AG04450 (cell line): ENCODE measurements at regions not wholly inside any gene's neighbourhood (a gene's known extent, or its start where the extent isn't known, plus 50 kb on each side); places are given as distances from the start of the nearest gene placed in this dataset.

ENCODE experiments used
- CTCF ChIA-PET: fragments of 300-600, 350-600 bp; formaldehyde crosslinking; extraction: SDS; loops from one replicate; lab custom pipeline; 2022; ENCODE audit warnings: antibody characterized with exemption, inconsistent platforms; lab: Charles Lee
- POLR2A ChIA-PET: fragments of 350-600 bp; formaldehyde crosslinking; extraction: SDS; loops from one replicate; lab custom pipeline; 2021; ENCODE audit warnings: antibody characterized with exemption, inconsistent platforms; lab: Yijun Ruan, JAX
- DNase-seq: peaks from one replicate; pipeline ENCODE4 v3.0.0-alpha.2; 2011; ENCODE audit warnings: low read depth, low spot score
- H3K27ac ChIP-seq: one replicate; pipeline ENCODE4 v1.5.1; 2012; ENCODE audit warnings: low read depth, low read length, control low read depth
- H3K27me3 ChIP-seq: one replicate; pipeline ENCODE4 v1.6.0; 2012; ENCODE audit warnings: low read length; ENCODE audit not compliant: control insufficient read depth, insufficient read depth
- H3K4me3 ChIP-seq: 2 replicates; pipeline ENCODE4 v1.5.1; 2011; ENCODE audit warnings: mild to moderate bottlenecking, low read depth, low read length, control low read depth
- H3K9me3 ChIP-seq: 2 replicates; pipeline ENCODE4 v1.5.1; 2012; ENCODE audit warnings: low read length; ENCODE audit not compliant: control insufficient read depth, insufficient read depth
- CTCF ChIP-seq: IDR thresholded peaks from 2 replicates; pipeline ENCODE4 v1.5.1; 2011; ENCODE audit warnings: low read depth, low read length, control low read depth, inconsistent platforms

DNA sequence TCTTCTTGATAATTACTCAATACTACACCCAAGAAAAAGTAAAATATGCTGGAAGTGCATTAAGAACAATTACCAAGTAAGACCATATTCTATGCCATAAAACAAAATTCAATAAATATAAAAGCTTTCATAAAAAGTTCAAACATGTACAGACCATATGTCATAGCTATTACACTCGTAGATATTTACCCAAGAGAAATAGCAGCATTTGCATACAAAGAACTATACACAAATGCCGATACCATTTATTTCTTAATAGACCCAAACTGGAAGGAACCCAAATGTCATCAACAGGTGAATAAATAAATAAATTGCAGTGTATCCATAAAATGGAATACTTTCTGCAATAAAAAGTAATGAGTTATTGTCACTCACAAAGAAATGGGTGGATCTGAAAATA is 78.3 kb upstream of the SLC16A7 start:
- Histone ChIP-seq H3K9me3 (no peaks in the 10 kb centered on the region), H3K27ac (no peak overlapping the region), H3K27me3 (no peaks in the 10 kb centered on the region), H3K4me3 (no peak overlapping the region)
- CTCF ChIA-PET = no interaction called here
- POLR2A ChIA-PET = no interaction called here
- no peak for TF ChIP-seq CTCF
- no peak for DNase-seq

- no peaks in the 10 kb centered on the region for H3K9me3 ChIP-seq
- ChIA-PET POLR2A (no interaction called here), CTCF (no interaction called here)
These were observed 94.9 kb upstream of the SLC16A7 start for GRCh38 chr12:59500915-59501314.

GRCh38 chr12:59500335-59500734 is 95.5 kb upstream of the SLC16A7 start:
- no peak for TF ChIP-seq CTCF
- Histone ChIP-seq H3K27me3 (no peaks in the 10 kb centered on the region), H3K27ac (no peak overlapping the region), H3K9me3 (no peaks in the 10 kb centered on the region), H3K4me3 (no peak overlapping the region)
- CTCF ChIA-PET = no interaction called here
- DNase-seq = no peak
- POLR2A ChIA-PET = no interaction called here

More at GRCh38 chr12:59500915-59501314, 94.9 kb upstream of the SLC16A7 start:
- no peak for TF ChIP-seq CTCF
- DNase-seq = no peak
- Histone ChIP-seq H3K27ac (no peak overlapping the region), H3K27me3 (no peaks in the 10 kb centered on the region), H3K4me3 (no peak overlapping the region)

- H3K4me3 ChIP-seq = no peak overlapping the region
- TF ChIP-seq CTCF = no peak
- H3K27me3 ChIP-seq = no peaks in the 10 kb centered on the region
- H3K27ac ChIP-seq = no peak overlapping the region
- no peak for DNase-seq
- no peaks in the 10 kb centered on the region for H3K9me3 ChIP-seq
- CTCF ChIA-PET = no interaction called here
- POLR2A ChIA-PET = no interaction called here
These were observed 96.1 kb upstream of the SLC16A7 start for GRCh38 chr12:59499774-59500173.

- DNase-seq = no peak
- POLR2A ChIA-PET = no interaction called here
- no peaks in the 10 kb centered on the region for H3K9me3 ChIP-seq
- no peaks in the 10 kb centered on the region for H3K27me3 ChIP-seq
- CTCF ChIA-PET = no interaction called here
- H3K27ac ChIP-seq = no peak overlapping the region
- no peak overlapping the region for H3K4me3 ChIP-seq
- no peak for TF ChIP-seq CTCF
These were observed 101.2 kb upstream of the SLC16A7 start for GRCh38 chr12:59494617-59495016.
